SW480 (cell line): ENCODE measurements at regions not wholly inside any gene's neighbourhood (a gene's known extent, or its start where the extent isn't known, plus 50 kb on each side); places are given as distances from the start of the nearest gene placed in this dataset.

Experiments used
- DNase-seq: peaks from one replicate; pipeline ENCODE4 v3.0.0-alpha.2; 2016; ENCODE audit warnings: low spot score

- peak; percentile 5 for DNase-seq
Measured at GRCh38 chr1:222370081-222370912, 177.6 kb downstream of the HHIPL2 start.

- DNase-seq = no peak
Measured at GRCh38 chr1:222369148-222369547, 178.8 kb downstream of the HHIPL2 start.

GRCh38 chr1:222358100-222358499 lies 189.8 kb downstream of the HHIPL2 start:
- no peak for DNase-seq

- DNase-seq = no peak
Measured at GRCh38 chr1:222357252-222357651, 190.7 kb downstream of the HHIPL2 start.

- no peak for DNase-seq
Measured at GRCh38 chr1:222347627-222348026, 200.3 kb downstream of the HHIPL2 start.

- DNase-seq = no peak
Measured at GRCh38 chr1:222346955-222347354, 200.9 kb downstream of the HHIPL2 start.

- no peak for DNase-seq
Measured at GRCh38 chr1:222339376-222339947, 208.4 kb downstream of the HHIPL2 start.

- no peak for DNase-seq
Measured at GRCh38 chr1:222335586-222335985, 212.3 kb downstream of the HHIPL2 start.

- no peak for DNase-seq
Measured at GRCh38 chr1:222334026-222334680, 213.8 kb downstream of the HHIPL2 start.

- no peak for DNase-seq
Measured at GRCh38 chr1:222331765-222332164, 216.1 kb downstream of the HHIPL2 start.

GRCh38 chr1:222331340-222331739 lies 216.6 kb downstream of the HHIPL2 start:
- no peak for DNase-seq

GRCh38 chr1:222329493-222330045 lies 218.3 kb downstream of the HHIPL2 start:
- DNase-seq = no peak

GRCh38 chr1:222326710-222327036 lies 221.2 kb downstream of the HHIPL2 start:
- DNase-seq = no peak

- DNase-seq = no peak
Measured at GRCh38 chr1:222326006-222326709, 221.7 kb downstream of the HHIPL2 start.

GRCh38 chr1:222325506-222325905 lies 222.4 kb downstream of the HHIPL2 start:
- no peak for DNase-seq

- no peak for DNase-seq
Measured at GRCh38 chr1:222314839-222315238, 233.1 kb downstream of the HHIPL2 start.

- DNase-seq = no peak
Measured at GRCh38 chr1:222310836-222311235, 237.1 kb downstream of the HHIPL2 start.

- no peak for DNase-seq
Measured at GRCh38 chr1:222307621-222308020, 240.3 kb downstream of the HHIPL2 start.

- DNase-seq = no peak
Measured at GRCh38 chr1:222306512-222306911, 241.4 kb downstream of the HHIPL2 start.

- no peak for DNase-seq
Measured at GRCh38 chr1:222306011-222306410, 241.9 kb downstream of the HHIPL2 start.

- no peak for DNase-seq
Measured at GRCh38 chr1:222301652-222302051, 246.3 kb downstream of the HHIPL2 start.

GRCh38 chr1:222299524-222299923 lies 248.4 kb downstream of the HHIPL2 start:
- DNase-seq = no peak
